Fibroblast of pulmonary artery (primary cell): ENCODE measurements at regions not wholly inside any gene's neighbourhood (a gene's known extent, or its start where the extent isn't known, plus 50 kb on each side); places are given as distances from the start of the nearest gene placed in this dataset.

Experiments used
- DNase-seq: peaks from one replicate; pipeline ENCODE4 v3.0.0-alpha.2; 2010; ENCODE audit warnings: low read depth
- H3K4me3 ChIP-seq: replicated peaks from 2 replicates; pipeline ENCODE4 v1.5.1; 2011; ENCODE audit warnings: low read depth, mild to moderate bottlenecking, control low read depth, low read length, moderate library complexity
- CTCF ChIP-seq: IDR thresholded peaks from 2 replicates; pipeline ENCODE4 v1.5.1; 2011; ENCODE audit warnings: mild to moderate bottlenecking, control low read depth, low read length, inconsistent platforms; ENCODE audit errors: missing control alignments

GRCh38 chr2:192828947-192829346, 634.2 kb upstream of the TMEFF2 start:
- no peak for TF ChIP-seq CTCF
- no peak for DNase-seq
- H3K4me3 ChIP-seq = no peak overlapping the region

- DNase-seq = no peak
- no peak overlapping the region for H3K4me3 ChIP-seq
- no peak for TF ChIP-seq CTCF
These were observed 633.4 kb upstream of the TMEFF2 start for GRCh38 chr2:192828175-192828574.

GRCh38 chr2:192827735-192828134, 633.0 kb upstream of the TMEFF2 start:
- TF ChIP-seq CTCF = no peak
- H3K4me3 ChIP-seq = no peak overlapping the region
- DNase-seq = no peak

GRCh38 chr2:192814376-192814775, 619.6 kb upstream of the TMEFF2 start:
- DNase-seq = no peak
- no peak overlapping the region for H3K4me3 ChIP-seq
- no peak for TF ChIP-seq CTCF

- DNase-seq = no peak
- no peak for TF ChIP-seq CTCF
- no peak overlapping the region for H3K4me3 ChIP-seq
These were observed 618.6 kb upstream of the TMEFF2 start for GRCh38 chr2:192813341-192813740.

- DNase-seq = no peak
- TF ChIP-seq CTCF = no peak
- no peak overlapping the region for H3K4me3 ChIP-seq
These were observed 614.4 kb upstream of the TMEFF2 start for GRCh38 chr2:192809173-192809572.

GRCh38 chr2:192783643-192784042, 588.9 kb upstream of the TMEFF2 start:
- DNase-seq = no peak
- H3K4me3 ChIP-seq = no peak overlapping the region
- TF ChIP-seq CTCF = no peak
